ENCODE measurements at regions not wholly inside any gene's neighbourhood (a gene's known extent, or its start where the extent isn't known, plus 50 kb on each side); places are given as distances from the start of the nearest gene placed in this dataset.
"Not testable (repeated sequence)": the region's sequence is repeated elsewhere in the genome, so short reads cannot be mapped to it uniquely, and the experiment has no call there.

- DNase-seq; H3K4me3 ChIP-seq (ENCODE audit: insufficient read depth, low read depth, low read length); H3K36me3 ChIP-seq (replicated peaks; ENCODE audit: control insufficient read depth, insufficient read depth, low read length); H3K27me3 ChIP-seq (ENCODE audit: control insufficient read depth, insufficient read depth, low read length): not testable (repeated sequence)
These were observed 52.0 kb downstream of the SYT15B start for GRCh38 chr10:47711428-47711827.

- not testable (repeated sequence) for H3K27me3 ChIP-seq (ENCODE audit: control insufficient read depth, insufficient read depth, low read length); H3K36me3 ChIP-seq (replicated peaks; ENCODE audit: control insufficient read depth, insufficient read depth, low read length); DNase-seq; H3K4me3 ChIP-seq (ENCODE audit: insufficient read depth, low read depth, low read length)
These were observed 52.9 kb downstream of the SYT15B start for GRCh38 chr10:47710443-47710842.

GRCh38 chr10:47705698-47706414 is 57.5 kb downstream of the SYT15B start:
- DNase-seq; H3K27me3 ChIP-seq (ENCODE audit: control insufficient read depth, insufficient read depth, low read length); H3K36me3 ChIP-seq (replicated peaks; ENCODE audit: control insufficient read depth, insufficient read depth, low read length): not testable (repeated sequence)
- peak overlapping the region; percentile 12; the same call in 1 of the 2 replicates for H3K4me3 ChIP-seq (ENCODE audit: insufficient read depth, low read depth, low read length)

- not testable (repeated sequence) for H3K27me3 ChIP-seq (ENCODE audit: control insufficient read depth, insufficient read depth, low read length); DNase-seq; H3K4me3 ChIP-seq (ENCODE audit: insufficient read depth, low read depth, low read length); H3K36me3 ChIP-seq (replicated peaks; ENCODE audit: control insufficient read depth, insufficient read depth, low read length)
These were observed 62.1 kb downstream of the SYT15B start for GRCh38 chr10:47701285-47701684.

GRCh38 chr10:47699854-47700253 is 63.5 kb downstream of the SYT15B start:
- H3K4me3 ChIP-seq (ENCODE audit: insufficient read depth, low read depth, low read length); H3K36me3 ChIP-seq (replicated peaks; ENCODE audit: control insufficient read depth, insufficient read depth, low read length); H3K27me3 ChIP-seq (ENCODE audit: control insufficient read depth, insufficient read depth, low read length); DNase-seq: not testable (repeated sequence)

GRCh38 chr10:47696170-47696569 is 67.2 kb downstream of the SYT15B start:
- not testable (repeated sequence) for DNase-seq; H3K27me3 ChIP-seq (ENCODE audit: control insufficient read depth, insufficient read depth, low read length); H3K36me3 ChIP-seq (replicated peaks; ENCODE audit: control insufficient read depth, insufficient read depth, low read length); H3K4me3 ChIP-seq (ENCODE audit: insufficient read depth, low read depth, low read length)

GRCh38 chr10:47695149-47695548 is 68.2 kb downstream of the SYT15B start:
- not testable (repeated sequence) for H3K27me3 ChIP-seq (ENCODE audit: control insufficient read depth, insufficient read depth, low read length); H3K4me3 ChIP-seq (ENCODE audit: insufficient read depth, low read depth, low read length); H3K36me3 ChIP-seq (replicated peaks; ENCODE audit: control insufficient read depth, insufficient read depth, low read length); DNase-seq

GRCh38 chr10:47690304-47690703 is 73.1 kb downstream of the SYT15B start:
- H3K36me3 ChIP-seq (replicated peaks; ENCODE audit: control insufficient read depth, insufficient read depth, low read length); H3K4me3 ChIP-seq (ENCODE audit: insufficient read depth, low read depth, low read length); DNase-seq; H3K27me3 ChIP-seq (ENCODE audit: control insufficient read depth, insufficient read depth, low read length): not testable (repeated sequence)

- H3K27me3 ChIP-seq (ENCODE audit: control insufficient read depth, insufficient read depth, low read length); DNase-seq; H3K36me3 ChIP-seq (replicated peaks; ENCODE audit: control insufficient read depth, insufficient read depth, low read length); H3K4me3 ChIP-seq (ENCODE audit: insufficient read depth, low read depth, low read length): not testable (repeated sequence)
These were observed 79.4 kb downstream of the SYT15B start for GRCh38 chr10:47683826-47684475.

- not testable (repeated sequence) for DNase-seq; H3K36me3 ChIP-seq (replicated peaks; ENCODE audit: control insufficient read depth, insufficient read depth, low read length); H3K4me3 ChIP-seq (ENCODE audit: insufficient read depth, low read depth, low read length); H3K27me3 ChIP-seq (ENCODE audit: control insufficient read depth, insufficient read depth, low read length)
These were observed 81.8 kb downstream of the SYT15B start for GRCh38 chr10:47681638-47681990.

GRCh38 chr10:47680848-47681637 is 82.3 kb downstream of the SYT15B start:
- H3K36me3 ChIP-seq (replicated peaks; ENCODE audit: control insufficient read depth, insufficient read depth, low read length); H3K27me3 ChIP-seq (ENCODE audit: control insufficient read depth, insufficient read depth, low read length); DNase-seq; H3K4me3 ChIP-seq (ENCODE audit: insufficient read depth, low read depth, low read length): not testable (repeated sequence)

GRCh38 chr10:47676102-47676501 is 87.3 kb downstream of the SYT15B start:
- DNase-seq; H3K36me3 ChIP-seq (replicated peaks; ENCODE audit: control insufficient read depth, insufficient read depth, low read length); H3K4me3 ChIP-seq (ENCODE audit: insufficient read depth, low read depth, low read length); H3K27me3 ChIP-seq (ENCODE audit: control insufficient read depth, insufficient read depth, low read length): not testable (repeated sequence)

- H3K27me3 ChIP-seq (ENCODE audit: control insufficient read depth, insufficient read depth, low read length): not testable (repeated sequence)
These were observed 87.8 kb downstream of the SYT15B start for GRCh38 chr10:47675577-47675976.

GRCh38 chr10:47673128-47673527 is 90.3 kb downstream of the SYT15B start:
- not testable (repeated sequence) for H3K27me3 ChIP-seq (ENCODE audit: control insufficient read depth, insufficient read depth, low read length); DNase-seq; H3K4me3 ChIP-seq (ENCODE audit: insufficient read depth, low read depth, low read length); H3K36me3 ChIP-seq (replicated peaks; ENCODE audit: control insufficient read depth, insufficient read depth, low read length)

More at GRCh38 chr10:47675577-47675976, 87.8 kb downstream of the SYT15B start:
- not testable (repeated sequence) for H3K36me3 ChIP-seq (replicated peaks; ENCODE audit: control insufficient read depth, insufficient read depth, low read length); DNase-seq; H3K4me3 ChIP-seq (ENCODE audit: insufficient read depth, low read depth, low read length)

- not testable (repeated sequence) for DNase-seq; H3K27me3 ChIP-seq (ENCODE audit: control insufficient read depth, insufficient read depth, low read length); H3K36me3 ChIP-seq (replicated peaks; ENCODE audit: control insufficient read depth, insufficient read depth, low read length); H3K4me3 ChIP-seq (ENCODE audit: insufficient read depth, low read depth, low read length)
These were observed 92.5 kb downstream of the SYT15B start for GRCh38 chr10:47670857-47671256.

All from H7 (cell line).